HEK293 (cell line): ENCODE measurements at regions not wholly inside any gene's neighbourhood (a gene's known extent, or its start where the extent isn't known, plus 50 kb on each side); places are given as distances from the start of the nearest gene placed in this dataset.

Experiments
- CTCF ChIA-PET: fragments of 350-600 bp; formaldehyde crosslinking; extraction: SDS; loops from one replicate; lab custom pipeline; 2021; ENCODE audit warnings: antibody characterized with exemption; lab: Yijun Ruan, JAX
- POLR2A ChIA-PET: fragments of 300-600 bp; formaldehyde crosslinking; extraction: SDS; loops from one replicate; lab custom pipeline; 2020; ENCODE audit warnings: antibody characterized with exemption, inconsistent platforms; lab: Yijun Ruan, JAX
- H3K27ac ChIP-seq: fragments of 200-500 bp; sonication (Bioruptor generic); 2 replicates; pipeline ENCODE4 v1.5.1; 2014; ENCODE audit warnings: low read depth, low read length, control low read depth, inconsistent platforms; ENCODE audit errors: extremely low read depth
- H3K36me3 ChIP-seq, 2 experiments: fragments of 200-500 bp in 1 of 2; sonication (Bioruptor generic) in 1 of 2; 1 replicate in 1 of 2; 2 replicates in 1 of 2; pipeline ENCODE4 v1.5.1; 2014 to 2017; ENCODE audit warnings: inconsistent platforms in 2 of 2, low read length in 2 of 2; ENCODE audit not compliant: control insufficient read depth in 2 of 2, insufficient read depth in 1 of 2
- H3K4me1 ChIP-seq: fragments of 200-500 bp; sonication (Bioruptor generic); 2 replicates; pipeline ENCODE4 v1.5.1; 2014; ENCODE audit warnings: mild to moderate bottlenecking, low read length, inconsistent platforms; ENCODE audit not compliant: control insufficient read depth, insufficient read depth
- H3K4me3 ChIP-seq: 2 replicates; pipeline ENCODE4 v1.5.1; 2011; ENCODE audit warnings: low read depth, mild to moderate bottlenecking, control low read depth, low read length, moderate library complexity
- H3K9me3 ChIP-seq: fragments of 200-500 bp; sonication (Bioruptor generic); 2 replicates; pipeline ENCODE4 v1.5.1; 2014; ENCODE audit warnings: low read depth, low read length, inconsistent platforms; ENCODE audit not compliant: control insufficient read depth, insufficient read depth
- KLF7 ChIP-seq: fragments of 450-650 bp; formaldehyde crosslinking; IDR thresholded peaks from 2 replicates; pipeline ENCODE4 v1.5.1; 2016; ENCODE audit warnings: missing biosample characterization, missing genetic modification characterization, borderline replicate concordance
- TRIM28 ChIP-seq: IDR thresholded peaks from 2 replicates; pipeline ENCODE4 v1.6.1; 2011; ENCODE audit warnings: low read length, control low read depth, borderline replicate concordance
- ZBTB1 ChIP-seq: fragments of 450-650 bp; formaldehyde crosslinking; IDR thresholded peaks from 2 replicates; pipeline ENCODE4 v1.5.1; 2016; ENCODE audit warnings: missing biosample characterization, missing genetic modification characterization
- ZNF132 ChIP-seq: fragments of 450-650 bp; formaldehyde crosslinking; IDR thresholded peaks from 2 replicates; pipeline ENCODE4 v1.5.1; 2017; ENCODE audit warnings: missing biosample characterization, missing genetic modification characterization, borderline replicate concordance
- ZNF16 ChIP-seq: fragments of 450-650 bp; formaldehyde crosslinking; IDR thresholded peaks from 2 replicates; pipeline ENCODE4 v1.5.1; 2016; ENCODE audit warnings: low read depth, missing biosample characterization, missing genetic modification characterization
- ZNF561 ChIP-seq: fragments of 450-650 bp; IDR thresholded peaks from 2 replicates; pipeline ENCODE4 v1.5.1; 2018; ENCODE audit warnings: missing biosample characterization, missing genetic modification characterization, borderline replicate concordance
- ZNF654 ChIP-seq: fragments of 450-650 bp; formaldehyde crosslinking; IDR thresholded peaks from 2 replicates; pipeline ENCODE4 v1.5.1; 2016; ENCODE audit warnings: low read depth, missing biosample characterization, missing genetic modification characterization
- ZNF776 ChIP-seq: fragments of 450-650 bp; formaldehyde crosslinking; IDR thresholded peaks from 2 replicates; pipeline ENCODE4 v1.5.0; 2017; ENCODE audit warnings: missing biosample characterization, missing genetic modification characterization, borderline replicate concordance
- ZNF777 ChIP-seq: fragments of 450-650 bp; formaldehyde crosslinking; IDR thresholded peaks from 2 replicates; pipeline ENCODE4 v1.5.1; 2017; ENCODE audit warnings: missing biosample characterization, missing genetic modification characterization, borderline replicate concordance
- TF ChIP-seq, protein P1 (sequence below): IDR thresholded peaks from 2 replicates; pipeline ENCODE4 v1.6.1; 2011; ENCODE audit warnings: mild to moderate bottlenecking, low read depth, low read length, borderline replicate concordance
- TF ChIP-seq, protein P2 (sequence below): fragments of 450-650 bp; formaldehyde crosslinking; IDR thresholded peaks from 2 replicates; pipeline ENCODE4 v1.5.1; 2016; ENCODE audit warnings: missing biosample characterization, missing genetic modification characterization
- TF ChIP-seq, protein P3 (sequence below): fragments of 450-650 bp; formaldehyde crosslinking; IDR thresholded peaks from 2 replicates; pipeline ENCODE4 v1.5.1; 2017; ENCODE audit warnings: missing biosample characterization, mild to moderate bottlenecking, missing genetic modification characterization, moderate library complexity
- TF ChIP-seq, protein P4 (sequence below): fragments of 450-650 bp; formaldehyde crosslinking; conservative IDR thresholded peaks from 2 replicates; pipeline ENCODE4 v1.5.1; 2016; ENCODE audit warnings: low read depth, missing biosample characterization, missing genetic modification characterization

DNA sequence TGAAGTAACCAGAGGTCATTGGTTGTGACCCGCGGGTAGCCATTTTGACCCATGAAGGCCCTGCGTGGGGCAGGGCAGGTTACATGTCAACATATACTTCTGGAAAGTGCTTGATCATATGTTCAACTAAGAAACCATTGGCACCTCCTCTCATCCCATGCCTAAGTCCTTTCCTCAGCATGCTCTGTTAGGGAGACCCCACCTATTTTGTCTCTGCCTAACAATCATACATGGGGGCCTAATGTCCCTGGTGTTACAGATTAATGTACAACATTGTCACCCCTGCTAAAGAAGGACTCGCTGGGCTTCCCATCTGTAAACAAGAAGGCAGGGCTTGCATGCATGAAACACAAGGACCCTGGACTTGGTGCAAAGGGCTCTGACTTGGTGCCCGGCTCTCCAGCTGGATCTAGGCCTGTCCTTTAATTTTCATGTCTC lies 133.7 kb upstream of the TNS3 start:
- no peaks in the 10 kb centered on the region for H3K4me1 ChIP-seq
- no peaks in the 10 kb centered on the region for H3K36me3 ChIP-seq
- H3K27ac ChIP-seq: no peak overlapping the region
- TF ChIP-seq ZNF561 (tag by site-specific recombination): no peak
- TF ChIP-seq ZNF777 (tag by site-specific recombination): no peak
- TF ChIP-seq, protein P1, sequence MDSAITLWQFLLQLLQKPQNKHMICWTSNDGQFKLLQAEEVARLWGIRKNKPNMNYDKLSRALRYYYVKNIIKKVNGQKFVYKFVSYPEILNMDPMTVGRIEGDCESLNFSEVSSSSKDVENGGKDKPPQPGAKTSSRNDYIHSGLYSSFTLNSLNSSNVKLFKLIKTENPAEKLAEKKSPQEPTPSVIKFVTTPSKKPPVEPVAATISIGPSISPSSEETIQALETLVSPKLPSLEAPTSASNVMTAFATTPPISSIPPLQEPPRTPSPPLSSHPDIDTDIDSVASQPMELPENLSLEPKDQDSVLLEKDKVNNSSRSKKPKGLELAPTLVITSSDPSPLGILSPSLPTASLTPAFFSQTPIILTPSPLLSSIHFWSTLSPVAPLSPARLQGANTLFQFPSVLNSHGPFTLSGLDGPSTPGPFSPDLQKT: no peak
- TF ChIP-seq KLF7: no peak
- H3K9me3 ChIP-seq: no peaks in the 10 kb centered on the region
- ChIA-PET POLR2A (no interaction called here), CTCF (no interaction called here)
- H3K4me3 ChIP-seq: no peak overlapping the region

DNA sequence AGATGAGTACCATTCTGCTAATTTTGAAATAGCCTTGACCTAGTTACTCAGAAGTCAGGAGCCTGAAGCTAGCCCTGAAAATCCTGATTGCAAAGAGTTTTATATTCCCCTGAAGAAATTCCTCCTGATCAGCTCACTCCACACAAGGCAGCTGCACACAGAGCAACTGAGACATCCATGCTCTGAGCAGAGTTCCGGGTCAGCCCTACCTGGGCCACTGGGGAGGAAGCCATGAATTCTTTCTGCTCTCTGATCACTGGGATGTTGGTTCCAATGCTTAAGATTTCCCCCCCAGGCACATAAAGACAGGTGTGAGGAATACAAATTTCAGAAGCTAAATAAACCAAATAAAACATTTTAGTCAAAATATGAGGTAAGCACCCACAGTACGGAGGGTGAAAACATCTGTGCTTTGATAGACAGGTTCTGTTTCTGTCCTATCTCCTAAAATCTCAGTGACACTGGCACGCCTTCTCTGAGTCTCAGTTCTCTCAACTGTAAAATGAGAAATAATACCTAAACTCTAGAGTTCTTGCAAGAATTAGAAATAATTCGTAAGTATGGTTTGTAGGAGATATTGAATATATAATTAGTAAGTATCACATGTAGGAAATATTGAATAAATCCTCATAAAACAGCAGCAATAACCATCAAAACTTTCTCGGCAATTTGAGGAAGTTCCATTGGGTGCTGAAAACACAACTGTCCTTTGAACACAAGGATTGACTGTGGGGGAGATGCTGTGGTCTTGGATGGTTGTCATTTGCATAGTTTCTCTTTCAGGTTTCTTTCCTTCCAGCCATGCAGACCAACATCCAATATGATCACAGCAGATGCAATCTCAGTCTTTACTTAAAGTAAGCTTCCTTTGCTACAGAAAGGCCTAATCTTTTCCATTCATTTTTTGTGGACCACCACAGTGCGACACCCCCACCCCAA lies 133.0 kb upstream of the TNS3 start:
- ChIA-PET POLR2A (no interaction called here), CTCF (no interaction called here)
- no peak for TF ChIP-seq ZNF132 (tag by site-specific recombination)
- TF ChIP-seq, protein P2, sequence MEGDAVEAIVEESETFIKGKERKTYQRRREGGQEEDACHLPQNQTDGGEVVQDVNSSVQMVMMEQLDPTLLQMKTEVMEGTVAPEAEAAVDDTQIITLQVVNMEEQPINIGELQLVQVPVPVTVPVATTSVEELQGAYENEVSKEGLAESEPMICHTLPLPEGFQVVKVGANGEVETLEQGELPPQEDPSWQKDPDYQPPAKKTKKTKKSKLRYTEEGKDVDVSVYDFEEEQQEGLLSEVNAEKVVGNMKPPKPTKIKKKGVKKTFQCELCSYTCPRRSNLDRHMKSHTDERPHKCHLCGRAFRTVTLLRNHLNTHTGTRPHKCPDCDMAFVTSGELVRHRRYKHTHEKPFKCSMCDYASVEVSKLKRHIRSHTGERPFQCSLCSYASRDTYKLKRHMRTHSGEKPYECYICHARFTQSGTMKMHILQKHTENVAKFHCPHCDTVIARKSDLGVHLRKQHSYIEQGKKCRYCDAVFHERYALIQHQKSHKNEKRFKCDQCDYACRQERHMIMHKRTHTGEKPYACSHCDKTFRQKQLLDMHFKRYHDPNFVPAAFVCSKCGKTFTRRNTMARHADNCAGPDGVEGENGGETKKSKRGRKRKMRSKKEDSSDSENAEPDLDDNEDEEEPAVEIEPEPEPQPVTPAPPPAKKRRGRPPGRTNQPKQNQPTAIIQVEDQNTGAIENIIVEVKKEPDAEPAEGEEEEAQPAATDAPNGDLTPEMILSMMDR (tag by site-specific recombination): no peak
- no peak for TF ChIP-seq TRIM28
- TF ChIP-seq, protein P3, sequence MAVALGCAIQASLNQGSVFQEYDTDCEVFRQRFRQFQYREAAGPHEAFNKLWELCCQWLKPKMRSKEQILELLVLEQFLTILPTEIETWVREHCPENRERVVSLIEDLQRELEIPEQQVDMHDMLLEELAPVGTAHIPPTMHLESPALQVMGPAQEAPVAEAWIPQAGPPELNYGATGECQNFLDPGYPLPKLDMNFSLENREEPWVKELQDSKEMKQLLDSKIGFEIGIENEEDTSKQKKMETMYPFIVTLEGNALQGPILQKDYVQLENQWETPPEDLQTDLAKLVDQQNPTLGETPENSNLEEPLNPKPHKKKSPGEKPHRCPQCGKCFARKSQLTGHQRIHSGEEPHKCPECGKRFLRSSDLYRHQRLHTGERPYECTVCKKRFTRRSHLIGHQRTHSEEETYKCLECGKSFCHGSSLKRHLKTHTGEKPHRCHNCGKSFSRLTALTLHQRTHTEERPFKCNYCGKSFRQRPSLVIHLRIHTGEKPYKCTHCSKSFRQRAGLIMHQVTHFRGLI (tag by site-specific recombination): no peak
- TF ChIP-seq, protein P4, sequence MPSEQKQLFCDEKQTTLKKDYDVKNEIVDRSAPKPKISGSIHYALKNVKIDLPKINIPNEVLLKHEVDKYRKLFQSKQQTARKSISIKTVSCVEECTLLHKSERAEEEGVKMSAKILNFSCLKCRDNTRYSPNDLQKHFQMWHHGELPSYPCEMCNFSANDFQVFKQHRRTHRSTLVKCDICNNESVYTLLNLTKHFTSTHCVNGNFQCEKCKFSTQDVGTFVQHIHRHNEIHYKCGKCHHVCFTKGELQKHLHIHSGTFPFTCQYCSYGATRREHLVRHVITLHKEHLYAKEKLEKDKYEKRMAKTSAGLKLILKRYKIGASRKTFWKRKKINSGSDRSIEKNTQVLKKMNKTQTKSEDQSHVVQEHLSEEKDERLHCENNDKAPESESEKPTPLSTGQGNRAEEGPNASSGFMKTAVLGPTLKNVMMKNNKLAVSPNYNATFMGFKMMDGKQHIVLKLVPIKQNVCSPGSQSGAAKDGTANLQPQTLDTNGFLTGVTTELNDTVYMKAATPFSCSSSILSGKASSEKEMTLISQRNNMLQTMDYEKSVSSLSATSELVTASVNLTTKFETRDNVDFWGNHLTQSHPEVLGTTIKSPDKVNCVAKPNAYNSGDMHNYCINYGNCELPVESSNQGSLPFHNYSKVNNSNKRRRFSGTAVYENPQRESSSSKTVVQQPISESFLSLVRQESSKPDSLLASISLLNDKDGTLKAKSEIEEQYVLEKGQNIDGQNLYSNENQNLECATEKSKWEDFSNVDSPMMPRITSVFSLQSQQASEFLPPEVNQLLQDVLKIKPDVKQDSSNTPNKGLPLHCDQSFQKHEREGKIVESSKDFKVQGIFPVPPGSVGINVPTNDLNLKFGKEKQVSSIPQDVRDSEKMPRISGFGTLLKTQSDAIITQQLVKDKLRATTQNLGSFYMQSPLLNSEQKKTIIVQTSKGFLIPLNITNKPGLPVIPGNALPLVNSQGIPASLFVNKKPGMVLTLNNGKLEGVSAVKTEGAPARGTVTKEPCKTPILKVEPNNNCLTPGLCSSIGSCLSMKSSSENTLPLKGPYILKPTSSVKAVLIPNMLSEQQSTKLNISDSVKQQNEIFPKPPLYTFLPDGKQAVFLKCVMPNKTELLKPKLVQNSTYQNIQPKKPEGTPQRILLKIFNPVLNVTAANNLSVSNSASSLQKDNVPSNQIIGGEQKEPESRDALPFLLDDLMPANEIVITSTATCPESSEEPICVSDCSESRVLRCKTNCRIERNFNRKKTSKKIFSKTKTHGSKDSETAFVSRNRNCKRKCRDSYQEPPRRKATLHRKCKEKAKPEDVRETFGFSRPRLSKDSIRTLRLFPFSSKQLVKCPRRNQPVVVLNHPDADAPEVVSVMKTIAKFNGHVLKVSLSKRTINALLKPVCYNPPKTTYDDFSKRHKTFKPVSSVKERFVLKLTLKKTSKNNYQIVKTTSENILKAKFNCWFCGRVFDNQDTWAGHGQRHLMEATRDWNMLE (tag by site-specific recombination): no peak
- no peak for TF ChIP-seq ZNF776 (tag by site-specific recombination)
- TF ChIP-seq ZNF654 (tag by site-specific recombination): no peak
- no peak for TF ChIP-seq ZBTB1 (tag by site-specific recombination)
- TF ChIP-seq ZNF16 (tag by site-specific recombination): no peak
- Histone ChIP-seq H3K36me3 (no peaks in the 10 kb centered on the region), H3K9me3 (no peaks in the 10 kb centered on the region), H3K4me3 (no peak overlapping the region), H3K27ac (no peak overlapping the region), H3K4me1 (no peaks in the 10 kb centered on the region)
